ENCODE measurements at regions not wholly inside any gene's neighbourhood (a gene's known extent, or its start where the extent isn't known, plus 50 kb on each side); places are given as distances from the start of the nearest gene placed in this dataset.

DNA sequence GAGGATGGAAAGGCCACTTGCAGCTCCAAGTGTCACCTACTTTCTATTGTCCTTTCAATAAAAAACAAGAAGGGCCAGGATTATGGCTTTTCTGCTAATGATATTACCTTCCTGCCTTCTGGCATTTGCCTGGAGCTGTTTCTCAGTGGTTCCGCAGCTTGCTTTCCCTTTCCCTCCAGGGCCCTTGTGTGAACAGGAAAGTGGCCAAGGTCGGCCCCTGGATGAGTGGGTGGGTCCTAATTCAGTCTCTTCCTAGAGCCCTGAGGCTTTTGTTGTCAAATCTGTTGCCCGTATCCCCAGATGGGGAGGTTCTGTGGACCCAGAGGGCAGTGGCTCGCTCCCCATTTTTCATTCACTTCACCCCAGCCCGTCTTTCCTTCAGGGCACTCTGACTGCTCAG lies 64.2 kb upstream of the UMPS start (continued):
- TF ChIP-seq, protein P1, sequence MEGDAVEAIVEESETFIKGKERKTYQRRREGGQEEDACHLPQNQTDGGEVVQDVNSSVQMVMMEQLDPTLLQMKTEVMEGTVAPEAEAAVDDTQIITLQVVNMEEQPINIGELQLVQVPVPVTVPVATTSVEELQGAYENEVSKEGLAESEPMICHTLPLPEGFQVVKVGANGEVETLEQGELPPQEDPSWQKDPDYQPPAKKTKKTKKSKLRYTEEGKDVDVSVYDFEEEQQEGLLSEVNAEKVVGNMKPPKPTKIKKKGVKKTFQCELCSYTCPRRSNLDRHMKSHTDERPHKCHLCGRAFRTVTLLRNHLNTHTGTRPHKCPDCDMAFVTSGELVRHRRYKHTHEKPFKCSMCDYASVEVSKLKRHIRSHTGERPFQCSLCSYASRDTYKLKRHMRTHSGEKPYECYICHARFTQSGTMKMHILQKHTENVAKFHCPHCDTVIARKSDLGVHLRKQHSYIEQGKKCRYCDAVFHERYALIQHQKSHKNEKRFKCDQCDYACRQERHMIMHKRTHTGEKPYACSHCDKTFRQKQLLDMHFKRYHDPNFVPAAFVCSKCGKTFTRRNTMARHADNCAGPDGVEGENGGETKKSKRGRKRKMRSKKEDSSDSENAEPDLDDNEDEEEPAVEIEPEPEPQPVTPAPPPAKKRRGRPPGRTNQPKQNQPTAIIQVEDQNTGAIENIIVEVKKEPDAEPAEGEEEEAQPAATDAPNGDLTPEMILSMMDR (IDR thresholded peaks at IDR 0.05; ENCODE audit: control extremely low read depth in 1 of 3, insufficient read depth in 1 of 3, low read depth in 1 of 3, low read length in 3 of 3): no peak
- no peak for TF ChIP-seq TCF12 (IDR thresholded peaks at IDR 0.05; ENCODE audit: low read depth, low read length)
- TF ChIP-seq GTF2F1 (IDR thresholded peaks at IDR 0.05; ENCODE audit: borderline replicate concordance, low read depth, low read length): no peak
